ENCODE measurements at regions not wholly inside any gene's neighbourhood (a gene's known extent, or its start where the extent isn't known, plus 50 kb on each side); places are given as distances from the start of the nearest gene placed in this dataset.

DNA sequence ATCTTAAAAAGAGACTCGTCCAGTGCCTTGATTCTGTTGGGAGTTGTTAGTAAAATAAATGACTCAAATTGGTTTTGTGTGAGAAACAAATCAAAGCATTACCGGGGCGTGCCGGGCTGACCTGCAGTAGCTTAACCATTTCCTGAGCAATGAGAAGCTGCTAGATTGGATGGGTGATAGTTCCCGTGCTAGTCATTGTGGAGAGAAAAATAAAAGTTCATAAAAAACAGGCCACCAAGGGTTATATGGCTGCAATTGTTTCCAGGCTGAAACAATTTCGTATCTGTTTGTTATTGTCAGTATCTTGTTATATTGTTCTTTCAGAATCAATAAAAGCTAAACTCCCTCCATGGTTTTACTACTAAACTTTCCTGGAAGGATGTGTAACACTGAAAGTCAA, 314.4 kb downstream of the MTX2 start:
- no peak for FAIRE-seq
- no peak for TF ChIP-seq POLR2A (IDR thresholded peaks at IDR 0.05; ENCODE audit: low read depth, low read length)
- no peak for TF ChIP-seq TAF1 (IDR thresholded peaks at IDR 0.05; ENCODE audit: low read depth, low read length)
- no peak for TF ChIP-seq SPI1 (IDR thresholded peaks at IDR 0.05; ENCODE audit: low read depth, low read length)
- no peak for TF ChIP-seq POLR2AphosphoS5 (IDR thresholded peaks at IDR 0.05; ENCODE audit: low read depth, low read length)
- no peak for DNase-seq (ENCODE audit: insufficient read length, low spot score)

GRCh38 chr2:176584333-176584732, 315.1 kb downstream of the MTX2 start:
- FAIRE-seq = no peak
- TF ChIP-seq SPI1 (IDR thresholded peaks at IDR 0.05; ENCODE audit: low read depth, low read length) (no peak), POLR2A (IDR thresholded peaks at IDR 0.05; ENCODE audit: low read depth, low read length) (no peak), POU2F2 (IDR thresholded peaks at IDR 0.05; ENCODE audit: low read depth, low read length) (no peak), POLR2AphosphoS5 (IDR thresholded peaks at IDR 0.05; ENCODE audit: low read depth, low read length) (no peak), PAX5 (IDR thresholded peaks at IDR 0.05; ENCODE audit: insufficient read depth, low read length, severe bottlenecking) (no peak), TAF1 (IDR thresholded peaks at IDR 0.05; ENCODE audit: low read depth, low read length) (no peak)
- no peak for DNase-seq (ENCODE audit: insufficient read length, low spot score)

DNA sequence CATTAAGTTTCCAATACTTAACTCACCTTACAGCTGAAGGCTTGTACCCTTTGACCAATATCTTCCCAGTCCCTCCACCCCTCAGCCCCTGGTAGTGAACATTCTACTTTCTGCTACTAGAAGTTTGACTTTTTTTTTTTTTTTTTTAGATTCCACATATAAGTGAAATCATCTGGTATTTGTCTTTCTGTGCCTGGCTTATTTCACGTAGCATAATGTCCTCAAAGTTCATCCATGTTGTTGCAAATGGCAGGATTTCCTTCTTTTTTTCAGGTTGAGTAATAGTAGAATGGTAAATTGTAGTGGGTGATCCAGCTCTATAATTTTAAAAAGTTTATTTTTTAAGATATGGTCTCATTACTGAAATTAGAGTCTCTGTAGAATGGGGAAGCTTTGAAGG, 316.0 kb downstream of the MTX2 start:
- no peak for FAIRE-seq
- TF ChIP-seq SPI1 (IDR thresholded peaks at IDR 0.05; ENCODE audit: low read depth, low read length) = no peak
- no peak for TF ChIP-seq PAX5 (IDR thresholded peaks at IDR 0.05; ENCODE audit: insufficient read depth, low read length, severe bottlenecking)
- no peak for TF ChIP-seq TAF1 (IDR thresholded peaks at IDR 0.05; ENCODE audit: low read depth, low read length)
- TF ChIP-seq POU2F2 (IDR thresholded peaks at IDR 0.05; ENCODE audit: low read depth, low read length) = no peak
- TF ChIP-seq POLR2A (IDR thresholded peaks at IDR 0.05; ENCODE audit: low read depth, low read length) = no peak
- TF ChIP-seq POLR2AphosphoS5 (IDR thresholded peaks at IDR 0.05; ENCODE audit: low read depth, low read length) = no peak
- DNase-seq (ENCODE audit: insufficient read length, low spot score) = no peak

- FAIRE-seq = no peak
- DNase-seq (ENCODE audit: insufficient read length, low spot score) = no peak
- TF ChIP-seq POLR2AphosphoS5 (IDR thresholded peaks at IDR 0.05; ENCODE audit: low read depth, low read length) (no peak), POU2F2 (IDR thresholded peaks at IDR 0.05; ENCODE audit: low read depth, low read length) (no peak)
These were observed 316.5 kb downstream of the MTX2 start for GRCh38 chr2:176585791-176586190.

DNA sequence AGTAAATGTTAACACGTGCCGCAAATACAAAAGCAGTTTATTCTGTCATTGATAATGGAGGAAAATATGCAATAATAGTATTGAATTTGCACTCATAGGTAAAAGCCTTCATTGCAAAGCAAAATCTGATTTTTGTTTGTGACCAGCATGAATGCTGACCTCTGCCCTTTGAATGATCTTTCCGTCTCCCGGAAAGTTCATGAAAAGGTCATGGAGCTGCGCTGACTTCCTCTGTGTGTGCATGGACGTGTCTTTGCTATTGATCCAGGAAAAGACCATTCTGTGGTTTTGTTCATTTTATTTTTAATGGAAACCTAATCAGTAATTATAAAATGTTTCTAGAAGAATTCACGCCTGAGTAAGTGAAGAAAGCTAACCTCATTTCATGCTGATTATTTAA, 320.0 kb downstream of the MTX2 start:
- TF ChIP-seq POLR2A (IDR thresholded peaks at IDR 0.05; ENCODE audit: low read depth, low read length) (no peak), SPI1 (IDR thresholded peaks at IDR 0.05; ENCODE audit: low read depth, low read length) (no peak), TAF1 (IDR thresholded peaks at IDR 0.05; ENCODE audit: low read depth, low read length) (no peak), POLR2AphosphoS5 (IDR thresholded peaks at IDR 0.05; ENCODE audit: low read depth, low read length) (no peak), PAX5 (IDR thresholded peaks at IDR 0.05; ENCODE audit: insufficient read depth, low read length, severe bottlenecking) (no peak), POU2F2 (IDR thresholded peaks at IDR 0.05; ENCODE audit: low read depth, low read length) (no peak)
- no peak for FAIRE-seq
- no peak for DNase-seq (ENCODE audit: insufficient read length, low spot score)

GRCh38 chr2:176589825-176590440, 320.7 kb downstream of the MTX2 start:
- DNase-seq (ENCODE audit: insufficient read length, low spot score) = no peak
- FAIRE-seq = no peak
- TF ChIP-seq POLR2A (IDR thresholded peaks at IDR 0.05; ENCODE audit: low read depth, low read length) = no peak
- TF ChIP-seq POLR2AphosphoS5 (IDR thresholded peaks at IDR 0.05; ENCODE audit: low read depth, low read length) = no peak
- no peak for TF ChIP-seq TAF1 (IDR thresholded peaks at IDR 0.05; ENCODE audit: low read depth, low read length)
- no peak for TF ChIP-seq POU2F2 (IDR thresholded peaks at IDR 0.05; ENCODE audit: low read depth, low read length)
- TF ChIP-seq SPI1 (IDR thresholded peaks at IDR 0.05; ENCODE audit: low read depth, low read length) = no peak
- no peak for TF ChIP-seq PAX5 (IDR thresholded peaks at IDR 0.05; ENCODE audit: insufficient read depth, low read length, severe bottlenecking)

GRCh38 chr2:176592216-176592615, 323.0 kb downstream of the MTX2 start:
- no peak for TF ChIP-seq SPI1 (IDR thresholded peaks at IDR 0.05; ENCODE audit: low read depth, low read length)
- TF ChIP-seq TAF1 (IDR thresholded peaks at IDR 0.05; ENCODE audit: low read depth, low read length) = no peak
- no peak for FAIRE-seq

DNA sequence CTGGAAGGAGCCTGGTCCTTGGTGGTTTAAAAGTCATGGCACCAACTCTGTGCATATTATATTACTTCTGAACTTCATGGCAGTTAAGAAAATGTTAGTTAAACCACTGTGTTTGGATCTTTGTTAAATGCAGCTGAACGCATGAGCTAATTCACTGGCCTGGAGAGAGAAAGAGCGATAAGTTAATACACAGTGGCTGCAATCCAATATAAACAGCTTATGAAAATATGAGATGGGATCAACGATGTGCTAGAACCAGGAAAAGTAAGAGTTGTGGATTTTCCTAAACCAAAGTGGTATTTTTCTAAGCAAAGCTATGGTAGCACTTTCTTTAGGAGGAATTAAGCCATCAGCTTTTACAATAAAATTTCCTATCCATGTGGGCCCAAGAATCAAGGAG, 326.7 kb downstream of the MTX2 start:
- TF ChIP-seq TAF1 (IDR thresholded peaks at IDR 0.05; ENCODE audit: low read depth, low read length) (no peak), SPI1 (IDR thresholded peaks at IDR 0.05; ENCODE audit: low read depth, low read length) (no peak)
- FAIRE-seq = no peak
- no peak for DNase-seq (ENCODE audit: insufficient read length, low spot score)

More at GRCh38 chr2:176592216-176592615, 323.0 kb downstream of the MTX2 start:
- DNase-seq (ENCODE audit: insufficient read length, low spot score) = no peak

GRCh38 chr2:176597916-176598315, 328.7 kb downstream of the MTX2 start:
- DNase-seq (ENCODE audit: insufficient read length, low spot score) (no peak), FAIRE-seq (no peak)
- no peak for TF ChIP-seq SPI1 (IDR thresholded peaks at IDR 0.05; ENCODE audit: low read depth, low read length)
- no peak for TF ChIP-seq POLR2AphosphoS5 (IDR thresholded peaks at IDR 0.05; ENCODE audit: low read depth, low read length)
- TF ChIP-seq TAF1 (IDR thresholded peaks at IDR 0.05; ENCODE audit: low read depth, low read length) = no peak
- TF ChIP-seq PAX5 (IDR thresholded peaks at IDR 0.05; ENCODE audit: insufficient read depth, low read length, severe bottlenecking) = no peak
- no peak for TF ChIP-seq POLR2A (IDR thresholded peaks at IDR 0.05; ENCODE audit: low read depth, low read length)
- TF ChIP-seq POU2F2 (IDR thresholded peaks at IDR 0.05; ENCODE audit: low read depth, low read length) = no peak

DNA sequence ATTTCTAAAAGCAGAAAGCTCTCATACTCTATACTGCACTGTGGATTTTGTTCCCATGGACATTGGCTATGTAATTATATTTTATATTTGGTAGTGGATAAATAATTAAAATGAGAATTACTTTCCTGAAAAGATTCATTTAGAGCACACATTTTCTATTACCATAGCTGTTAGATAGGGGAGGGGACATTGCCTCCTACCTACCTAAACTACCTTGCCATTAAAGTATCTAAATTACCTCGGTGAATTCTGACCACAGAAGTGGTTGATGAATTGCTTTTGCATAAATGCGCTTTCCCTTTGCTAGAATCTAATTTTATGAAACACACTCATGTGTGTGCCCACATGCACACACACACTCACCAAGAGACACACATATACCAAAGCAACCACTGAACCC, 329.1 kb downstream of the MTX2 start:
- FAIRE-seq = no peak
- TF ChIP-seq POLR2AphosphoS5 (IDR thresholded peaks at IDR 0.05; ENCODE audit: low read depth, low read length) (no peak), TAF1 (IDR thresholded peaks at IDR 0.05; ENCODE audit: low read depth, low read length) (no peak), POU2F2 (IDR thresholded peaks at IDR 0.05; ENCODE audit: low read depth, low read length) (no peak), SPI1 (IDR thresholded peaks at IDR 0.05; ENCODE audit: low read depth, low read length) (no peak), POLR2A (IDR thresholded peaks at IDR 0.05; ENCODE audit: low read depth, low read length) (no peak), PAX5 (IDR thresholded peaks at IDR 0.05; ENCODE audit: insufficient read depth, low read length, severe bottlenecking) (no peak)
- no peak for DNase-seq (ENCODE audit: insufficient read length, low spot score)

Data from GM12891 (cell line).